GM21717 (cell line): ENCODE measurements at regions not wholly inside any gene's neighbourhood (a gene's known extent, or its start where the extent isn't known, plus 50 kb on each side); places are given as distances from the start of the nearest gene placed in this dataset.

Experiments
- ATAC-seq: cut with Tn5 transposase; IDR thresholded peaks from one replicate; pipeline ENCODE4 v1.9.1; 2021; ENCODE audit warnings: mild to moderate bottlenecking, moderate library complexity; ENCODE audit not compliant: unreplicated experiment

GRCh38 chr12:45585522-45586230, 143.8 kb upstream of the ARID2 start:
- no peak for ATAC-seq

DNA sequence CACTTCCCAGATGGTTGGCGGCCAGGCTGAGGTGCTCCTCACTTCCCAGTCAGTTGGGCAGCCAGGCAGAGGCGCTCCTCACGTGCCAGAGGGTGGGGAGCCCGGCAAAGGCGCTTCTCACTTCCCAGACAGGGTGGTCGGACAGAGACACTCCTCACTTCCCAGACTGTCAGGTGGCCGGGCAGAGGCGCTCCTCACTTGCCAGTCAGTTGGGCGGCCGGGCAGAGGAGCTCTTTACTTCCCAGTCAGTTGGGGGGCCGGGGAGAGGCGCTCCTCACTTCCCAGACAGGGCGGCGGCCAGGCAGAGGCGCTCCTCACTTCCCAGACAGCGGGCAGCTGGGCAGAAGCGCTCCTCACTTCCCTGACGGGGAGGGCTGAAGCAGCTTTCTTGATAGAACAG, 143.0 kb upstream of the ARID2 start:
- ATAC-seq, result no peak

- ATAC-seq, result no peak
Observed at GRCh38 chr12:45587012-45587411, 142.5 kb upstream of the ARID2 start.

- ATAC-seq, result no peak
Observed at GRCh38 chr12:45587877-45588533, 141.5 kb upstream of the ARID2 start.

DNA sequence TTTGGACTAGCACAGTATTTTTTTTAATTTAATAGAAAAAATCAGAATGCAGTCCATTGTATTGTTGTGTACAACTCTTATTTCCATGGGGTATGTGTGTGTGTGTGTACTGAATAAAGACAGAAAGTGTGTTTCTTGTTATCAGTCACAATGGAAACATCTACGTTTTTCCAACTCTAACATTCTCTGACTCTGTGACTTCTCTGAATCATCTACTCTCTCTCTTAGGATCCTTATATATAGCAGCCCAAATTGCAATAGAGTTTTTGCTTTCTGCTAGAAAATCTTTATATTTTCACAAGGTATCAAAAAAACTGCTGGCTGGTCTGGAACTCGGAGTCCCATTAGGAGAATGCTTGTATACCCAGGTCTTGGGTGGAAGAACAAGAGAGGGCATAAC, 138.9 kb upstream of the ARID2 start:
- no peak for ATAC-seq

DNA sequence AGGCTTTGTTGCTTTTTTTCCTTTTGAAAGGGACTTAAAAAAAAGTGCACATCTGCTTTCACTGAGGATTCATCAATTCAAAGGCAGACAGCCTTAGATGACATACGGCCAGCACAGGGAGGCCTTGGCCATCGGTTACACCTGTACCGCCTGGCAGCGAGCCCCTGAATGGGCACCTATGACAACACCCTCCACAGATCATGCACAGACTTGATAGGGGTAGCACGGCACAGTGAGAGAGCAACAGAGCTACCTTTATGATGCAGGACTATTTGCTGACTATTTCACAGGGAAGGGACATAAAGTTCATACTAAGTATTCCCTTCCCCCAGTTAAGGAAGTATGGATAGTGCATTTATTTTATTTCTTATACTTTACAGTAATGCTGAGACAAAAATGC, 137.9 kb upstream of the ARID2 start:
- ATAC-seq, result no peak

DNA sequence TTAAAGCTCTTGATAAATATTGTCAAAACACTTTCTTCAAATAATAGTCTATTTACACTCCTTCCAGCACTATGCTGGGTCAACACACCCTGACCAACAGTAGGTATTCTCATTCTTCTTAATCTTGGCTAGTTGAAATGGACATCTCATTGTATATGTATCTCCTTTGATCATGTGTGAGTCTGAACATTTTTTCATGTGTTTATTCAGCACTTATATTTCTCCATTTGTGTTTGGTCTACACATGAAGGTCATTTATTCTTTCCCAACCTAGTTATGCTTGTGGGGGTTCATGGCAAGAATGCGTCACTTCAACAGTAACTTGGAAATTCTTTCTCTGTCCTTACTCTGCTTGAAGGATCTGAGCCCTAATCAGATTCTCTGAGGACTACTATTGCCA, 133.1 kb upstream of the ARID2 start:
- ATAC-seq, result no peak

- no peak for ATAC-seq
Observed at GRCh38 chr12:45598336-45598735, 131.2 kb upstream of the ARID2 start.

- ATAC-seq, result no peak
Observed at GRCh38 chr12:45598761-45599160, 130.7 kb upstream of the ARID2 start.

DNA sequence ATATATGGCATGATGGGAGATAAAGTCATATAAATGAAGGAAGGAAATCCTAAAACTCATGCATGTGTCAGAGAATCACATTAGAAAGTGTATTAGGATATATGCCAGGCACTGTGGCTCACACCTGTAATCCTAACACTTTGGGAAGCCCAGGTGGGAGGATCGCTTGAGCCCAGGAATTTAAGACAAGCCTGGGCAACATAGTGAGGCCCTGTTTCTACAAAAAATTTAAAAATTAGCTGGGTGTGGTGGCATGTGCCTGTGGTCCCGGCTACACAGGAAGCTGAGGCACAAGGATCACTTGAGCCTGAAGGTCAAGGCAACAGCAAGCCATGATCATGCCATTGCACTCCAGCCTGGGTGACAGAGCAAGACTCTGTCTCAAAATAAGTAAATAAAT, 130.3 kb upstream of the ARID2 start:
- ATAC-seq, result no peak

- no peak for ATAC-seq
Observed at GRCh38 chr12:45601390-45601789, 128.1 kb upstream of the ARID2 start.

DNA sequence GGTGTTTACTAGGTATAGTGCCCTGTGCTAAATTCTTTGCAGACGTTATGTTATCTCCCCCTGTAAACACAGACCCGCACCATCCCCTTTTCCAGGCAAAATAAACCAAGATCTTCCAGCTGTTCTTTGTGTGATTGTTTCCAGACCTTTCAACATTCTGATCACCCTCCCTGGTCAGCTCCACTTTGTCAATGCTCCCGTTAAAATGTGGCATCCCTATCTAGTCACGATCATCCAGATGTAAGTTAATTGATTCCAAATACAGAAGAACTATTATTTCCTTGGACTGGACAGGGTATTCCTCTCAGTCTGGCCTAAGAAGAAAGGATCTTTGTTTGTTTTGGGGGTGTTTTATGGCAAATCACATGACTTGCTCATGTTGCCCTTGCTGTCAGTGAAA, 127.6 kb upstream of the ARID2 start:
- ATAC-seq, result no peak

DNA sequence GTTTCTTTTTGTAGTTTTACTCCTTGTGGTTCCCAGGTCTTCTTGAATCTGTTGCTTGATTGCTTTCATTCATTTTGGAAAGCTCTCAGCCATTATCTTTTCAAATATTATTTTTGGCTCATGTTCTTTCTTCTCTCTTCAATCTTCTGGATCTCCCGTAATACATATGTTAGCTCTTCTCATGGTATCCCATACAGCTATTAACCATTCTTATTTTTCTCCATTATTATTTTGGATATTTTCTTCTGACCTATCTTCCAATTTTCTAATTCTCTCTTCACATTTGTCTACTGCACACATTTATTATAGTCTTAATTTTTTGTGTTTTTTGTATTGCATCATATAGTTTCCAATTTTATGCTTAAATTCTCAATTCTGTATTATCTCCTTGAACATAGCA, 123.9 kb upstream of the ARID2 start:
- no peak for ATAC-seq

GRCh38 chr12:45611061-45611460, 118.4 kb upstream of the ARID2 start:
- ATAC-seq, result no peak

- ATAC-seq, result no peak
Observed at GRCh38 chr12:45611495-45611894, 118.0 kb upstream of the ARID2 start.

DNA sequence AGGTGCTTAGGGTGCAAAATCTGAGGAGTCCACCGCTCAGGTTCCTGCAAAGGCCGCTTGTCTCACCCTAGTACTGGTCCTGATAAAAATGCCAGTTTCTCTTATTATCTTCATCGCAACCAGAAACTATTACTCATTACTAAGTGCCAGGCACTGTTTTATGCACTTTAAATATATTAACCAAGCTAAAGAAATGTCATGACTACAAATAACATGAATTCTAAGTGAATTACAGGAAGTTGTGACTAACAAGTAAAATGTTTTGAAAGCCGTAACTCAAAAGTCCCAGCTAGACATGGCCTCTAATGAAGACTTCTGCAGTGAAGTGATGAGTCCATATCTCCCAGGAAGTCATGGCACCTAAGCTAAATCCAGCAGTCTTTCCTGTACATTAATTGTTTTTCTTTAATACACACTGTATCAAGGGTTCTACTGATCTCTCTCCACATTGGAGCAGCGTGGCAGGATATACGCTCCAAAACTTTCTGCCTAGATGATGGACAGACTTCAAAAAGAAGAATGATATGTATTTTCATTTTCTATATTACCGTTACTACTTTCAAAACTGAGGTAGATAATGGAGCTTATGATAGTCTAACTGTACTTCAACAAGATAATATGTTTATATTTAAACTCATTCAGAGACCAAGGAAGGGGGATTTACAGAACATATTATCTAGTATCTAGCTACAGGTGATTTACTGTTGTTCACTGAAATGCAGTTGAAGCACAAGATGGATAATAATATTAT, 117.3 kb upstream of the ARID2 start:
- ATAC-seq, result no peak

DNA sequence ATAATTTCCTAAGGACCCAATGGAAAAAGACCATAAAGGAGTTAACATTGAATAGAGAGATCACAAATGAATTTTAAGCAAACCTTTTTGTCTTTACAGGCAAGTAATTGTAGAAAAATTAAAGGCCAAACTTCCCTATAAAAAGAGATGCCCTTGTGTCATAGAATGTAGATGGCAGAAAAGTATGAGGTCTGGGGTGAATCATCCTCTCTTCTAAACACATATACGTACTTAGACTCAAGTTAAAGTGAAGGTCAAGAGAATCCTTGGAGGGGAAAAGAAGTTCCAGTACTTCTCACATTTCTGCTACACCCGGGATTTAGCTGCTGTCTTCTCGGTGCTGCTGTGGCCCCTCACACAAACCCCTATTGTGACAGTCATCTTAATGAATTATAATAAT, 116.2 kb upstream of the ARID2 start:
- ATAC-seq, result no peak

DNA sequence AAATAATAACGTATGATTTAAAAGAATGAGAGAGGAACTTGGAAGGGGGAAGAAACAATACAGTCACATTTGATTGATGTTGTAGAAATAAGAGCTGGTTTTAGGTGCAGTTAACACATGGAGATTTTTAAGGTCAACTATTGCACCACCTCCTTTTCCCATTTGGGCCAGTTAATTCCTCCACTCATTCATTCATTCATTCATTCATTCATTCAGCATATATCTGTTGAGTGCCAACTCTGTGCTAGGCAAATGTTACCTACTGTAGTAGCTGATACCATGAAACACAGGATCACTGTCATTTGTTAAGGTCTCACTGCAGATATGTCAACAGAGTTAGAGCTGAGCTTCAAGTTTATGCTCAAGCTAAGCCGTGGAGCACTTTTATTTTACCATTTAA, 115.7 kb upstream of the ARID2 start:
- no peak for ATAC-seq

GRCh38 chr12:45615268-45615667, 114.2 kb upstream of the ARID2 start:
- ATAC-seq, result no peak

DNA sequence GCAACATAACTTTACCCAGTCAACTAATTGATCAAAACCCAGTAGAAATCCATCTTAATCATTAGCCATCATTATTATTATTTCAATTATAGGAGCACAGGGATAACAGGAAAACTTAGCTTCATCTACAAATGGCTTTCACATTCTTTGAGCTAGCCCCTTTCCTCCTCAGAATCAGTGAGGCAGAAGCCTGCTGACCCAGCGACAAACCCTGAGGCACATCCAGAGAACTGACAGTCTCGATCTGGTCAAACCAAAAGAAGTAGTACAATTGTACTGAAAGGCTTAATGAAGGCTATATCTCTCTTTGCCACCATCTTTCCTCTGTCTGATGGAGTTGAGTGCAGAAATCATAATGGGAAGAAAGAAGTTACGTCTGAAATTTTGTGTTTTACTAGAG, 109.8 kb upstream of the ARID2 start:
- no peak for ATAC-seq

GRCh38 chr12:45621703-45622102, 107.8 kb upstream of the ARID2 start:
- no peak for ATAC-seq
